GM19455 (cell line): ENCODE measurements at regions not wholly inside any gene's neighbourhood (a gene's known extent, or its start where the extent isn't known, plus 50 kb on each side); places are given as distances from the start of the nearest gene placed in this dataset.

Experiments used
- ATAC-seq: cut with Tn5 transposase; IDR thresholded peaks from one replicate; pipeline ENCODE4 v1.9.1; 2021; ENCODE audit not compliant: unreplicated experiment

DNA sequence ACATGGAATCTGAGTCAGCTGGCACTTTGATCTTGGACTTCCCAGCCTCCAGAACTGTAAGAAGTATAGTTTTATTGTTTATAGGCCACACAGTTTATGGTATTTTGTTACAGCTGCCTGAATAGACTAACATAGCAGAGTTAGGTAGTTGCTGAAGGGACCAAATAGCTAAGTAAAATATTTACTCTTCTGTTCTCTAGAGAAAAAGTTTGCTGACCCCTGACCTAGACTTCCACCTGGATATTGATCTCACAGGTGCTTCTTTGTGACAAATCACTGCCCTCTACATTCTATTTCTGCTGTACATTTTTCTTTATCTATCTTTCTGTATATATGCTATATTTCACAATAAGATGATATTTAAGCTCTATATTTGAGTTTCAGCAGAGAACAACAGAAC is 212.5 kb downstream of the CSNK2A3 start:
- ATAC-seq = no peak

DNA sequence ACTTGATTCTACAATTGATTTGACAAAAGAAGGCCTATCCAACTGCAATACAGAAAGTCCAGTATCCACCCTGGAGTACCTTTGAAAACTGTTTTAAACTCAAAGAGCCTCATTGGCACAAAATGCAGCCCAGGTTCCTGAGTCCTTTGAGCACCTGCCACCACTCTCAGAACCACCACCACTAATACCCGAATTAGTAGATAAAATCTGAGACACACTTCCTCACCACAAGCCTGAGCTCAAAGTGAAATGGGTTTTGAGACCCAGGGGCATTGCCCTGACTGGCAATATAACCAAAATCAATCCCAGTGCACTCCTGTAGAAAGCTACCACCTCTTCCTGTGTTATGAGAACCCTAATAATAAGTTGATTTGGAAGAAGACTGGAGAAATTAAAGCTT is 215.7 kb downstream of the CSNK2A3 start:
- no peak for ATAC-seq

DNA sequence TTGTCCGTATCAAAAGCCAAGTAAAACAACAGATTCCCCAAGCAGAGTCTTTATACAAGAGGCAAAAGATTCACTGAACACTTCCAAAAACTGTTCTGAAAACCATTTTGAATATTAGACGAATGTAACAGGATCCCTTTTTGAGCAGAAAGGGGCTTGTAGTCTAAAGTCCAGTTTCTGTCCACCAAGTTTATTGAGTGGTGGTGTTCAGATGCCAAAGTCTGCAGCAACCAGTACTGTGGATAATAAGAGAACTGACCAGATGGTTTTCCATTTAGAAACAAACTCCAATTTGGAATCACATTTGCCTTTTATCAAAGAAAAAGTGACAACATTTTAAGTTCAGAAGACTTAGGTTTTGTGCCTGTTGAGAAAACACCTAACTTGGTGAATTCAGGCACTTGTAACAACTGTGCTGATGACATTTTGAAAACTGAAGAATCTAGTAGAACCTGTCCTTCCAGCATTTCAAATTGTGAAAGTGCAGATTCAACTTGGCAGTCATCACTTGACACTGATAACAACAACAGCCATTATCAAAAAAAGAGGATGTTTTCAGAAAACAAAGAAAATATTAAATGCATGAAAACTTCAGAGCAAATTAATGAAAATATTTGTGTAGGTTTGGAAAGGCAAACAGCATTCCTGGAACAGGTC is 217.1 kb downstream of the CSNK2A3 start:
- ATAC-seq = no peak

- no peak for ATAC-seq
Measured at GRCh38 chr11:11129118-11129517, 223.9 kb downstream of the CSNK2A3 start.

GRCh38 chr11:11125618-11126017 is 227.4 kb downstream of the CSNK2A3 start:
- no peak for ATAC-seq

GRCh38 chr11:11122749-11123148 is 230.3 kb downstream of the CSNK2A3 start:
- ATAC-seq = no peak

DNA sequence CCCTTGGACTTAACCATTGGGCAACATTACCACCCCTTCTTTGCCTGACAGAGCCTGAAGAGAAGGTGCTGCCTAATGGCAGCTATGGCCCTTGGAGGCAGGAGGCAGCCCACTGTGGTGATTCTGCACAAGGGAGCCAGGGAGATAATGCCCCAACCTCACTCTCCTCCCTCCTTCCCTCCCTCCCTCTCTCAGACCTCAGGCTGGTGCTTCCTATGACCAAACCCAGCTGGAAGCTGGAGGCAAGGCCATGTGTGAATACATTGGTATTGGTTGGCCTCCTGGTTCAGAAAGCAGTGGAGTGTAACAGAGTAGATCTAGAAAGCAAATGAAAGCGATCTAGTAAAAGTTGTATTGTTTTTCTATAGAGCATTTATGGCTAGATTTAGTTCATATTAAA is 233.1 kb downstream of the CSNK2A3 start:
- ATAC-seq = no peak

GRCh38 chr11:11117730-11118129 is 235.3 kb downstream of the CSNK2A3 start:
- no peak for ATAC-seq

GRCh38 chr11:11115475-11115874 is 237.6 kb downstream of the CSNK2A3 start:
- ATAC-seq = no peak

DNA sequence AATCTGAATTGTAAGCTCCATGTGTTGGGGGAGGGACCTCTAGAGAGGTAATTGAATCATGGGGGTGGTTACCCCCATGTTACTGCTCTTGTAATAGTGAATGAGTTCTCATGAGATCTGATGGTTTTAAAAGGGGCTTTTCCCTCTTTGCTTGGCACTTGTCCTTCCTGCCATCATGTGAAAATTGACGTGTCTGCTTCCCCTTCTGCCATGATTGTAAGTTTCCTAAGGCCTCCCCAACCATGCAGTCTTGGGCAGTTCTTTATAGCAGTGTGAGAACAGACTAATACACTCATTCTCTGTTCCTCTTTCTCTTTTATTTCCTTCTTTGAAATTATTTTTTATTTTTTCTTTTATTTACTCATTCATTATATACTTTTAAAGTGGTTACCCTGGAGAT is 239.4 kb downstream of the CSNK2A3 start:
- no peak for ATAC-seq

DNA sequence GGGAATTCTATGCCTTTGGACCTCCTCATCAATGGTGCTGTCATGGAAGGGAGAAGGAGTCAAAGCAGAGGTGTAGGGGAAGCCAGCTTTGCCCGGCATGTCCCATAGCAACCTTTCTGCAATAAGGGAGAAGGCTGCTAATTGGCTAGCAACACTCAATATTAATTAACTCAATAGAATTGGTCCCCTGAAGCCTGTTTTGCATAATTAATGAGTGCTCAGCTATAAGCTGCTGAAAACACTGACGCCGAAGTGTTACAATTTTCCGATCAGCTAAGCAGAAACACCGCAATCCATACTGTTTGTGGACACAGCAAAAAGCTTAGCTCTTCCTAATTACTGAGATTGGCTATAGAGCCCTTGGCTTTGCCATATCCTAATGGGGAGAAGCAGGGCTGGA is 245.0 kb downstream of the CSNK2A3 start:
- ATAC-seq = no peak

DNA sequence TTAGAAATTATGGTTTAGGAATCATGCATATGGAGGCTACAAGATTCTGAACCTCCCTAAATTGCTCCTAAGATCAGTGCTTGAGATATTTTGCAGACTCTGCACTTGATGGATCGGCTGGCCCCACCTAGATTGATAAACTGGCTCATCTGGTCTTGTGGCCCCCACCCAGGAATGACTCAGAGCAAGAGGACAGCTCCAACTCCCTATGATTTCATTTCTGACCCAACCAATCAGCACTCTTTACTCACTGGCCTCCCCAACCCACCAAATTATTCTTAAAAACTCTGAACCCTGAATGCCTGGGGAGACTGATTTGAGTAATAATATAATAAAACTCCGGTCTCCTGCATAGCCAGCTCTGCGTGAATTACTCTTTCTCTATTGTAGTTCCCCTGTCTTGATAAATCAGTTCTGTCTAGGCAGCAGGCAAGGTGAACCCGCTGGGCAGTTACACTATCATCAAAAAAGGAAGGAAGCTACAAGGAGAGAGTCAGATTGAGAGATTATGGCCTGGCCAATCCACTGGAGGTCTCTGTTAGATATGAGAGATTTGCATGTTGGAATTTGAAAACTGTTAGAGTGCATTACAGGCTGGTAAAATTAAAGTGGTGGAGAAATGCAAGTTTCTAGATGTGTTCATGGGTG is 245.8 kb downstream of the CSNK2A3 start:
- ATAC-seq = no peak

DNA sequence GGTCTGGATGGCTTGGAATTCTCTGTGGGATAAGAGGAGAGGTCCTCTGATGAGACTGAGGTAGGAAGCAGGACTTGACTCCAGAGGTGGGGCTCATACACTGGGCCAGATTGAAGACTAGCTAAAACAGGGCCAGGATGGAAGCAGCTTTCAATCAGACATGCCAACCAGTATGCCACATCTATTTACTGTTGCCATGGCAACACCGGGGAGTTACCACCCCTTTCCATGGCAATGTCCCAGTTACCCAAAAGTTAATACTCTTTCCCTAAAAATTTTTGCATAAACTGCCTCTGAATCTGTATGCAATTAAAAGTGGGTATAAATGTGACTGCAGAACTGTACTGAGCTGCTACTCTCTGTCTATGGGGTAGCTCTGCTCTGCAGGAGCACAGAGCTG is 247.5 kb upstream of the ZBED5 start:
- ATAC-seq = no peak

DNA sequence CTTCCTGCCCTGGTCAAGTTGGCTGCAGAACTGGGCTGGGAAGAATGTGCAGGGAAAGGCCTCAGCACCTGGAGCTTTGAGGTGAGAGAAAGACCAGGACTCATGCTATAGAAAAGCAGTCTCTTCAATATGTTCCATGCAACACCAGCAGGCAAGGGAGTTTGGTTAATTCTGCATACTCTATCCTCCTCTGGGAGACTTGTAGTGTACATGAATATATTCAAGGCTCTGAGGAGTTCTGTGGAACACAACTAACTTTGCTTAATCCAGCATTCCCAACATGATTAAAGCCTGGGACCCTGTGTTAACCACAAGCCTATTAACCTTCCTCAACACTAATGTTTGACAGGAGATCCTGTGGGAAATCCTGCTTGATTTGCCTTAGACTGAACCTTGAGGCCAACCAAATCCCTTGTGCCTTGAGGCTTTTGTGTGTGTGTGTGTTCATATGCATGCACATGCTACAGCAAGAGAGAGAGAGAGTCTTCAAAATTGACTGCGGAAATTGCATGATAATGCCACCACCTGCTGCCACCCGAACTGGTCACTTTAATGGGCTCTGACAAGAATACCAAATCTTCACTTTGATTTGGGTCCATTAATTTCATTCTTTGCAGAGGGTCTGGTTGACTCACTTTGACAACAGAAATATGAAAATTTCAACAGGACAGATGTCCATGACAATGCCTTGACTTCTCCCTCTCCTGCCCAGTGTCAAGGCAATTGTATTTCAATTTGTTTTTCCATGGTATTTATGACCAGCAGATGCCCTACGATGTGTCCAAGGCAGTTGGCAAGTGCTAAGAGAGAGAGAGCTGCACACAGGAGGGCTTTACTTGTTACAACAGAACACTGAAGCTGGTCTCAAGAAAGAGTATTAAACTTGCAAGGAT is 238.2 kb upstream of the ZBED5 start:
- ATAC-seq = no peak

DNA sequence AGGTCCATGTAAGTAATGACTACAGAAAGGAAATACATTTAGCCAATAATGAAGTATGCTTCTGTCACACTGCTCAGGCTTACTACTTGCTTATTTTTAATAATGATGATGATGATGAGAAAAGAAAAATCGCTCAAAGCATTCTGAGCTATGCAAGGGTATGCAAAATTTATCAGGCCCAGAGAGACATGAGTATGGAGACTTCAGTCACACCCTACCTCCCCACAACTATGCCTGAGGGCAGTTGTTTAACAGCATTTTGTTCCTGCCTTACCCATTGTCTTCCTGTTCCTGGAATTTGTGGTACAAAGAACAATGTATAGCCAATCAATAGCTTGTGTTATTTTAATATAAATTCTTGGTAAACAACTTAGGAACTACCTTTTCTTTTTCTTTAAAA is 232.6 kb upstream of the ZBED5 start:
- ATAC-seq = no peak

DNA sequence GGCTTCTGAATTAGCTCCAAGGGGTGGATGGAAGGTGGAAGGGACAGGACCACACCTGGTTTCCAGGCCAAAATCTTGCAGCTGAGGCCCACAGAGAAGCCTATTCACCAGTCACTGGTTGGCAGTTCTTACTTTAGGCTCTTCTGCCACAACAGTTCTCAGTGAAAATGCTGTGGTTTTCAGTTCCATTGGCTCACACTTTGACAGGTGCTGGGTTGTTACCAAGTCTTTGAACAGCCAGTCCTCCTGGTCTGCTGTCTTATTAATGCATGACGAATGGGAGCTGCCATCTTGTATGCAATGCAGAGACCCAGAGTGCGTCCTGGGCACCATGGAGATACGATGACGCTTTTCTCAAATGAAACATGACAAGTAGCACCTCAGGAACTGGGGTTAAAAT is 232.0 kb upstream of the ZBED5 start:
- no peak for ATAC-seq

GRCh38 chr11:11086979-11087378 is 229.1 kb upstream of the ZBED5 start:
- no peak for ATAC-seq

DNA sequence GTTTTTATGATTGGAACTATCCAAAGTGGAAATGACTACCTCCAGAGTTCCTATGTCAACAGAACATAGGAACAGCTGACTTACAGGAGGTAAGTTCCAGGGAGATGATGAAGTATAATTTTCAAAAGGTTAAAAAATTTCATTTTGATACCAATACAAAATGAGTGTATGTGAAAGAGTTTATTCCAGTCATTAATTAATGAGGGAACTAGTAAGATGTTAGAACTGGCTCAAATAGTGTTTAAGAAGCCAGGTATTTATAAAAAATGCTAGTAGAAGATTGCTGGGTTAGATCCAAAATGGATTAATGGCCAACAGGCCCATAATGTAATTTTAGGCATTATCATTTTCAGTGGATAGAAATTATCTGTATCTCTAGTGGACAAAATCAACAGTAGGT is 227.7 kb upstream of the ZBED5 start:
- ATAC-seq = no peak

DNA sequence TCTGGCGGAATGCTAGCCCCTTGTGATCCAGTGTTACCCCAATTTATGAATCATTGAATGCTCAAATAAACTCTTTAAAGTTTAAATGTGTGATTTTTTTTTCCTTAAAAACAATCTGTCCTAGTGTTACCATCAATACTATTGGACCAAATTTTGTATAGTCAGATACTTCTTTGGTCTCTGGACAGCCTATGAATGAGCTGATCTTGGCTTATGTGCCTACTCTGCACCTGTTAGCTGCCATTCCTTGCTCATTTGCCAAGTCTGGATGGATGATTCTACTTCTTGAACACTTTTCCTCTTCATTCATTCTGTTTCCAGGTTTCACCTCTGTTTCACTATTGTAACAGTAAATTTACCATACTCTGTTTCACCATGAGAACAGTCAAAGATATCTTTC is 226.5 kb upstream of the ZBED5 start:
- ATAC-seq = no peak

- no peak for ATAC-seq
Measured at GRCh38 chr11:11083441-11083840, 225.6 kb upstream of the ZBED5 start.

DNA sequence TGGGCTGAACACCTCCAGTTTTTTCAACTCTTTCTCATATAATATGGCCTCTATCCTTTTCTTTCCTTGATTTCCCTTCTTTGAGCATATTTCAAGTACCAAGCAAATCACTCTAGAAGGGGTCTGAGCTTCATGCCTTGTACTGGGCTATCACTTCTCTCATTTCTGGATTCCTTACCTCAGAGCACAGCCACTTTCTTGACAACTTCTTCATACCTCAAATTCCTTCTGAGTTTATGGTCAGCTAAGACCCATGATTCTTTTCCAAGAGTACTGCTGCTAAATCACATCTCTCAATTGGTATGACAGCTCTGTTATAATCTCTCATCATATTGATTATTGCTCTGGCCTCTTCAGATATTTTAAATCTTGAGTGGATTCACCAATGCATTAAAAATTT is 224.8 kb upstream of the ZBED5 start:
- no peak for ATAC-seq

GRCh38 chr11:11081776-11082175 is 223.9 kb upstream of the ZBED5 start:
- ATAC-seq = no peak
